ENCODE measurements at regions not wholly inside any gene's neighbourhood (a gene's known extent, or its start where the extent isn't known, plus 50 kb on each side); places are given as distances from the start of the nearest gene placed in this dataset.

DNA sequence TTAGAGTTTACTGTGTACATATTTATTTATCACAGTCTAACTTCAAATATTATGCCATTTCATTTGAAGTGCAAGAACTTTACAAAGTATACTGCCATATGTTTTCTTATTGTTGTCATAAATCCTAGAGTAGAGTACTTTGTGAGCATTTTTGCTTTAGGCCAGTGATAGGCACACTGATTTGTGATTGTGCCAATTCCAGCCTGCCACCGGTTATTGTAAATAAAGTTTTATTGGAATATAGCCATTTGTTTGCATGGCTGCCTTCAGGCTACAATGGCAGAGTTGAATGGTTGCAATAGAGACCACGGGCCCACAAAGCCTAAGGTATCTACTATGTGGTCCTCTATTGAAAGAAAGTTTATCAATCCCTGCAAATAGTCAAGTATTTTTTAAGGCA is 175.8 kb upstream of the GALNT2 start:
- TF ChIP-seq CTCF (IDR thresholded peaks at IDR 0.05) = no peak
- H3K9me3 ChIP-seq = no peaks in the 10 kb centered on the region
- H3K36me3 ChIP-seq (ENCODE audit: insufficient read depth in 1 of 2, low read depth in 1 of 2) = no peaks in the 10 kb centered on the region
- no peak overlapping the region for H3K27ac ChIP-seq
- DNase-seq = no peak
- H3K4me1 ChIP-seq = peaks cover 21% of the 10 kb centered on the region
- intact Hi-C loops (cut with DNase I) = no loop called here
- H3K27me3 ChIP-seq (ENCODE audit: insufficient read depth in 3 of 3, low read length in 2 of 3) = no peaks in the 10 kb centered on the region
- WGBS, 3 donors = 80 to 88% (median 83%) methylated on average over 2 of the region's 2 CpGs
- H3K4me3 ChIP-seq = no peak overlapping the region
- ATAC-seq = no peak

DNA sequence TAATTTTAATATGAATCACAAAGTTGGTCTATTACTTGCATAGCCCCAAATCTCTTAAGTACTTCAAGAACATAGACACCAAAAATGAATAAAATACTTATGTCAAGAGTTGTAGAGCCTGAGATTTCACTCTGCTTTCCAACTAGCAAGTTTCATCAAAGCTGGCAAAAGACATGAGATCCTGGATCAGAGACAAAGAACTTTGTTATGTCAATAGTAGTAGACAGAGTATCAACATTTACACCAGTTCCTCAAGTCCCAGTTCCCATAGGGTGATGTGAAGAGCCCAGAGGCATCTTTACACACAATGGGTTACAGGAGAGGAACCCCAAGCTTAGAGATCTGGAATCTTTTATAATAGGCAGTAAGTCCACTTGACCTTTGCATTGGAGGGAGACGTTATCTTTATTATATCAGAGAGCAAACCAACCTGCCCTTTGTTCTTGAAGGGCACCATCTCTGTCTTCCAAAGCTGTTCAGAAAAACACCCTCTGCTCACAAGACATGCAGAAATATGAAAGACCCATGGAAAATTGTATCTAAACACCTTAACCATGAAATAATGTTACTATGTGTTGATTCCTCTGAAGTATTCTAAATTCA is 174.4 kb upstream of the GALNT2 start:
- intact Hi-C loops (cut with DNase I) = no loop called here
- Histone ChIP-seq H3K4me1 (peaks cover 17% of the 10 kb centered on the region), H3K9me3 (no peaks in the 10 kb centered on the region), H3K4me3 (no peak overlapping the region), H3K27me3 (ENCODE audit: insufficient read depth in 3 of 3, low read length in 2 of 3) (no peaks in the 10 kb centered on the region), H3K36me3 (ENCODE audit: insufficient read depth in 1 of 2, low read depth in 1 of 2) (no peaks in the 10 kb centered on the region), H3K27ac (no peak overlapping the region)
- TF ChIP-seq CTCF (IDR thresholded peaks at IDR 0.05) = no peak
- 70 to 78% (median 73%) methylated on average over 1 of the region's 1 CpG for WGBS, 3 donors
- ATAC-seq (no peak), DNase-seq (no peak)

DNA sequence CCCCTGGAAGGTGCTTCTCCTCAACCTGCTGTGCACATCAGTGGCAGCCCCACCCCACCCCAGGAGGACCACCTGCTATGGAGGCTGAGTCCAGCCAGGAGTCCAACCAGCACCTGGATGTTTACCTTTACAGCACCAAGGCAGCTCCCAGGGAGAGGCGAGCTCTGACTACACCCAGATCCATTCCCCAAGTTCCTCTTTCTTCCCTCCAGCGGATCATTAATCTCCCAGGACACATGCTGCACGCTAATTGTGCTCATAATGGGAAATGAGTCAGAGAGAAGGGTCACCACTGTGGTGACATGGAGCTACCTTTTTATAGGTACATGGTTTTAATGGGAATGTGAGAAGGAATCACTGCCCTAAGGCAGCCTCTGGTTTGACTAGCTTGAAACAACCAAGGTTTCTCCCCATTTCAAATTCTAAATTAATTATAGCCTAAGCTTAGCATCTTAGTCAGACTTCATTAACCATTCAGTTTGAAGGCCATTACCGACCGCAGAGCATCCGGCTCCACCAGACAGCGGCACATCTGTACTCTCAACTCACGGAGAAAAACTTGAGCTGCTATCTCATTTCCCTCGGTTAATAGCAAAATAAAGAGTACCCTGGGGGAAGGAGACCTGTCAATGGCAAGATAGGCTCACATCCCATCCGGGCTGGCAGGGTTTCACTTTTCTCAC is 173.1 kb upstream of the GALNT2 start:
- ATAC-seq (no peak), DNase-seq (no peak)
- Histone ChIP-seq H3K9me3 (no peaks in the 10 kb centered on the region), H3K36me3 (ENCODE audit: insufficient read depth in 1 of 2, low read depth in 1 of 2) (no peaks in the 10 kb centered on the region), H3K27ac (no peak overlapping the region), H3K4me1 (peaks cover 17% of the 10 kb centered on the region), H3K27me3 (ENCODE audit: insufficient read depth in 3 of 3, low read length in 2 of 3) (no peaks in the 10 kb centered on the region), H3K4me3 (no peak overlapping the region)
- TF ChIP-seq CTCF (IDR thresholded peaks at IDR 0.05) = no peak
- WGBS, 3 donors = 80 to 88% (median 86%) methylated on average over 10 of the region's 10 CpGs
- intact Hi-C loops (cut with DNase I) = no loop called here

DNA sequence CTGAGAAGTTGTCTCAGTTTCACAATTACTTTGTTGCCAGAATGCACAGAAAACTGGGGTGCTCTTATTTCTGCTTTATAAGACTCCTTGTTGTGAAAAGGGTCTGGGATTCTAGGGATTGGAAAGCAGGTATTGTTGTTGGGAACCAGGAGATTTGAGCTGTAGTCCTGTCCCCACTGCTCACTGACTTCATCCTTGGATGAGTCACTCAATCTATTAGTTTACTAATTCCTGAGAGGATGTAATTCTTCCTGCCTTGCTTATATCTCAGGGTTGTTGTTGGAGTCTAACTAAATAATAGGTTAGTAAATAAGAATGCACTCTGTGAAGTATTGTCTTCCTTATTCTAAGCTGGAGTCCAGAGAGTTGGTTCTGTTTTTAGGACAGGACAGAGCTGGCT is 172.5 kb upstream of the GALNT2 start:
- no peak for ATAC-seq
- Histone ChIP-seq H3K4me3 (no peak overlapping the region), H3K36me3 (ENCODE audit: insufficient read depth in 1 of 2, low read depth in 1 of 2) (no peaks in the 10 kb centered on the region), H3K27me3 (ENCODE audit: insufficient read depth in 3 of 3, low read length in 2 of 3) (no peaks in the 10 kb centered on the region), H3K27ac (no peak overlapping the region), H3K4me1 (peaks cover 15% of the 10 kb centered on the region), H3K9me3 (no peaks in the 10 kb centered on the region)
- DNase-seq = no peak
- no peak for TF ChIP-seq CTCF (IDR thresholded peaks at IDR 0.05)
- intact Hi-C loops (cut with DNase I) = no loop called here

GRCh38 chr1:229895605-229896004 is 171.4 kb upstream of the GALNT2 start:
- H3K27me3 ChIP-seq (ENCODE audit: insufficient read depth in 3 of 3, low read length in 2 of 3) = no peaks in the 10 kb centered on the region
- WGBS, 3 donors = 85 to 95% (median 92%) methylated on average over 3 of the region's 3 CpGs
- intact Hi-C loops (cut with DNase I) = no loop called here
- peaks cover 15% of the 10 kb centered on the region for H3K4me1 ChIP-seq
- no peaks in the 10 kb centered on the region for H3K9me3 ChIP-seq
- H3K4me3 ChIP-seq = no peak overlapping the region
- H3K27ac ChIP-seq = no peak overlapping the region
- no peak for TF ChIP-seq CTCF (IDR thresholded peaks at IDR 0.05)
- no peaks in the 10 kb centered on the region for H3K36me3 ChIP-seq (ENCODE audit: insufficient read depth in 1 of 2, low read depth in 1 of 2)
- DNase-seq (no peak), ATAC-seq (no peak)
